NCI-H526 treated with DMSO at 0.1 percent for 48 hours (cell line): ENCODE measurements at regions not wholly inside any gene's neighbourhood (a gene's known extent, or its start where the extent isn't known, plus 50 kb on each side); places are given as distances from the start of the nearest gene placed in this dataset.
A peak's percentile ranks its signal among the peaks of the same experiment; 100 is the strongest.

Experiments used
- DNase-seq: peaks from one replicate; lab custom pipeline; 2025; lab: John Stamatoyannopoulos, UW

DNA sequence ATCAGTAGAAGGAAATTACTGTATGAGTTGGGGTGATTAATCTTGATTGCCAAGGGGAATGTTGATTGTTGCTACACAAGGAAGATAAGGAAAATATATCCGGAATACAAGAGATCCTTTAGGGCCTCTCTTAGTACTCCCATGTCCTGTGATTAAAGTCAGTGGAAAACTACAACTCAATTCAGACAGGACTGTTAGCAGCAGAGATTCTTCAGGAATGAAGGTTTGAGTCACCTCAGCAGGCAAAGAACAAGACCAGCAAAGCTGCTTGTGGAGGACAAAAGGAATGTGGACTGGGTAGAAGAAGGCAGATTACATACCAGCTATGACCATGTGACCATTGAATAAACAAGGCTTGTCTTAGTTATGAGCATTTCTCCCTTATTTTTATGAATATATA lies 478.2 kb downstream of the BUD13 start:
- no peak for DNase-seq

- DNase-seq = no peak
Measured at GRCh38 chr11:116287866-116288265, 484.9 kb downstream of the BUD13 start.

GRCh38 chr11:116285026-116285425 lies 487.8 kb downstream of the BUD13 start:
- peak; percentile 38 for DNase-seq

DNA sequence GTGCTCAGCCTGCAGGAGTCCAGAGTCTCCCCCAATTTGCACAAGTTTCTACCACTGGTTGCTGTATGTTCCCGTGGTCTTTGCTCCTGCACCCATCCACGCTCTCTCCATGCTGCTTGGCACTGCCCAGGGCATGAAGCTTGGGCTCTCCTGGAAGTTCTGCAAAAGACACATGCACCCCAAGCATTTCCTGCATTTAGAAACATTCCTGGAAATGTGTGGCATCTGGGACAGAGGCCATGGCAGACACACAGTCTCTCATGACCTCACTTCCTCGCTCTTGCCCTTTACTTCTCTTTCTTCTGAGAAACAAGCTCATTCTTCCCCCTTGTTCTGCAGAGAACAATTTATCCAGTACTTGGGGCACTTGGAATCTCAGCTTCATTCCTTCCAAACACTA lies 489.5 kb downstream of the BUD13 start:
- DNase-seq = no peak

- no peak for DNase-seq
Measured at GRCh38 chr11:116282481-116282880, 490.3 kb downstream of the BUD13 start.

GRCh38 chr11:116281173-116282160 lies 491.3 kb downstream of the BUD13 start:
- no peak for DNase-seq

DNA sequence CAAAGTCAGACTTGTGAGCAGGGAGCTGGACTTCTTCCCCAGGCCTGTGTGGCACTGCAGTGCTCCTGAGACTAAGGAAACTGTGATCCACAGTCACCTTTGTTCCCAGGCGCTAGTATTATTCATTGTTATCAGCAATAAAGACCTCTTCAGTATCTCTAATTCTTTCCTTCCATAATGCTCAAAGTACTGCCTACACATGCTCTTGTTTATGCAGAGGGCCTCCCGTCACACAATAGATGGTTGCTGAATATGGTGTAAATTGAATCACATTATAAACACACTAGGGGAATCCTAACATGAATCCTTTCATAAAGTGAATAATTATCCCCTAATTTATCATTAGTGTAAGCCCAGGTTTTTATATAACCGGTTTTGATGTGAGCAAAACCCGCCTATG lies 493.3 kb downstream of the BUD13 start:
- DNase-seq = no peak

- no peak for DNase-seq
Measured at GRCh38 chr11:116278076-116278475, 494.7 kb downstream of the BUD13 start.

GRCh38 chr11:116276051-116277044 lies 496.4 kb downstream of the BUD13 start:
- peak; percentile 87 for DNase-seq

GRCh38 chr11:116275635-116276034 lies 497.2 kb downstream of the BUD13 start:
- no peak for DNase-seq

DNA sequence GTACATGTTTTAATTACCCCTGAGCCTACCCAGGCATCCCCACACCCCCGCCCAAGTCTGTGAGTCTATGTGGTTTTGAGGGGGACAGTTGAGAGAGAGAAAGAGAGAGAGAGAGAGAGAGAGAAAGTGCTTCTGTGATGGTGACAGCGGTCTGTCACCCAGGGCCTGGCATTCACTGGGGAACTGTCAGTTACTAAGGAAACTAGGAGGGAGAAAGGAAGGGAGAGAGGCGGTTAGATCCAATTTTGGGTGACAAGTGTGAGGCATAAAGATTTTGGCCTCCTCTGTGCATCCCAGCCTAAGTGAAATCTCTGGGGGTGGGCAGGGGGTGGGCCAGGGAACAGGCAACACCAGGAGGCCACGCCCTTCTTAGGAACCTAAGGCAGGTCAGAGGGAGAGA lies 498.3 kb downstream of the BUD13 start:
- no peak for DNase-seq

DNA sequence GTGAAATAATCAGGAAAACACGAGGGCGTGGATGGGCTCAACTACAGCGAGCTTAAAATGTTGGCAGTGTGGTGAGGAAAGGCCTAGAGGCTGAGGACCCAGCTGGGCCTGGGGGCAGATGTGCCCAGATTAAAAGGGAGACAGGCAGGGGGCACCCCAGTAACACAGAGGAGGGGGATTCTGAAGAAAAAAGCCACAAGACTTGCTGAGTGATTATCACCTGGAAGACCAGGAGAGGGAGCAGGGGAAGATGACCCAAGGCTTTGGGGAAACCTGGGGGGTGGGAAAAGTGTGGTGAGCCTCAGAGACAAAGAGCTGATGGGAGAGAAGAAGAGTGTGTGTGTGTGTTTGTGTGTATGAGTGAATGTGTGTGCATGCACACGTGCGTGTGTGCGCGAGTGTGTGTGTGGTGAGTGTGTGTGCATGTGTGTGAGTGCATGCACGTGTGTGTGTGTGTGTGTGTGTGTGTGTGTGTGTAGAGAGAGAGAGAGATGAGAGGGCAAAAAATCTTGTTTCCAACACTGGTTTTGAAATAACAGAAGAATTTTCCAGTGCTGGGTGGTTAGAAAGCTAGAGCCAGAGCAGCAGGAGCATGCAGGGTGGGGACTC lies 500.5 kb downstream of the BUD13 start:
- no peak for DNase-seq

- no peak for DNase-seq
Measured at GRCh38 chr11:116271479-116271878, 501.3 kb downstream of the BUD13 start.

- DNase-seq = no peak
Measured at GRCh38 chr11:116267146-116267545, 505.6 kb downstream of the BUD13 start.

DNA sequence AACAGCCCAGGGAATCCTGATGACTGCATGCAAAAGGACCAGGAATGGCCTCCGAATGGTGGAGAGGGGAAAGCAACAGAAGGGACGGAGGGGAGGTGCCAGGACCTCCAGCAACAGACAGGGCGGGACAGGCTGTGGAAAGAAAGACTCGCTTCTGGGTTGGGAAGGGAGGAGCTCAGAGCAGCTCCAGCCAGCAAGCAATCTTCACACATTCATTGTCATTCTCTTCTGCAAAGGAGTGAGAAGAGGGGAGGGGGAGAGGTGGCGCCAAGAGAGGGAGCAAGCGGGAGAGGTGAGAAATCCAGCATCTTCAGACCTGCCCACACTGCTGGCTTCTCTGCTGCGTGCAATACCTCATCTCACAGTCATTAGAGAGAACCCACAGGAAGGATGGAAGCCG lies 509.0 kb downstream of the BUD13 start:
- no peak for DNase-seq

GRCh38 chr11:116263019-116263418 lies 509.8 kb downstream of the BUD13 start:
- DNase-seq = no peak

- DNase-seq = no peak
Measured at GRCh38 chr11:116262370-116262769, 510.4 kb downstream of the BUD13 start.

GRCh38 chr11:116261606-116262005 lies 511.2 kb downstream of the BUD13 start:
- no peak for DNase-seq

- no peak for DNase-seq
Measured at GRCh38 chr11:116258821-116259220, 514.0 kb downstream of the BUD13 start.

GRCh38 chr11:116257883-116258282 lies 514.9 kb downstream of the BUD13 start:
- DNase-seq = no peak

GRCh38 chr11:116257092-116257491 lies 515.7 kb downstream of the BUD13 start:
- peak; percentile 27 for DNase-seq

- DNase-seq = no peak
Measured at GRCh38 chr11:116256215-116256614, 516.6 kb downstream of the BUD13 start.
